OCI-LY1 (cell line): ENCODE measurements at regions not wholly inside any gene's neighbourhood (a gene's known extent, or its start where the extent isn't known, plus 50 kb on each side); places are given as distances from the start of the nearest gene placed in this dataset.

ENCODE experiments used
- H2AFZ ChIP-seq: fragments of 200-600 bp; sonication (generic), shearing (Covaris generic); 2 replicates; pipeline ENCODE4 v1.6.0; 2014; ENCODE audit warnings: antibody characterized with exemption, mild to moderate bottlenecking, low read length
- H3F3A ChIP-seq: fragments of 200-600 bp; sonication (generic), shearing (Covaris generic); 2 replicates; pipeline ENCODE4 v1.6.0; 2014; ENCODE audit warnings: mild to moderate bottlenecking, antibody characterized with exemption, low read length, moderate library complexity; ENCODE audit not compliant: insufficient read depth
- H3K27ac ChIP-seq: fragments of 200-600 bp; sonication (generic); 2 replicates; pipeline ENCODE4 v1.5.1; 2014; ENCODE audit warnings: low read length, mixed run types, mild to moderate bottlenecking, low read depth; ENCODE audit not compliant: poor library complexity, severe bottlenecking
- H3K27me3 ChIP-seq: fragments of 200-600 bp; sonication (generic); 2 replicates; pipeline ENCODE4 v1.6.0; 2014; ENCODE audit warnings: antibody characterized with exemption, mild to moderate bottlenecking, low read length, moderate library complexity; ENCODE audit not compliant: insufficient read depth
- H3K36me3 ChIP-seq: fragments of 200-600 bp; sonication (generic); 2 replicates; pipeline ENCODE4 v1.6.1; 2014; ENCODE audit warnings: mild to moderate bottlenecking, antibody characterized with exemption, low read length, moderate library complexity, mixed read lengths; ENCODE audit not compliant: insufficient read depth
- H3K4me1 ChIP-seq: fragments of 200-600 bp; sonication (generic); 2 replicates; pipeline ENCODE4 v1.5.1; 2014; ENCODE audit warnings: mild to moderate bottlenecking, low read length, moderate library complexity; ENCODE audit not compliant: insufficient read depth, severe bottlenecking
- H3K4me2 ChIP-seq: fragments of 200-600 bp; sonication (generic), shearing (Covaris generic); 2 replicates; pipeline ENCODE4 v1.6.1; 2014; ENCODE audit warnings: low read length
- H3K4me3 ChIP-seq: fragments of 200-600 bp; sonication (generic); 2 replicates; pipeline ENCODE4 v1.5.1; 2014; ENCODE audit warnings: low read length, low read depth, mild to moderate bottlenecking, mixed read lengths; ENCODE audit not compliant: poor library complexity, severe bottlenecking
- H3K79me2 ChIP-seq: fragments of 200-600 bp; shearing (Covaris generic); 2 replicates; pipeline ENCODE4 v1.6.1; 2016; ENCODE audit warnings: mixed run types, low read length, mixed read lengths; ENCODE audit not compliant: insufficient read depth
- H3K9ac ChIP-seq: fragments of 200-600 bp; sonication (generic), shearing (Covaris generic); 2 replicates; pipeline ENCODE4 v1.6.1; 2014; ENCODE audit warnings: mild to moderate bottlenecking, low read length, mixed read lengths
- H3K9me2 ChIP-seq: fragments of 200-600 bp; sonication (generic), shearing (Covaris generic); 2 replicates; pipeline ENCODE4 v1.6.1; 2014; ENCODE audit warnings: low read depth, mild to moderate bottlenecking, low read length, mixed read lengths
- H3K9me3 ChIP-seq: fragments of 200-600 bp; shearing (Covaris generic); 2 replicates; pipeline ENCODE4 v1.6.1; 2014; ENCODE audit warnings: low read length, mixed read lengths
- H4K20me1 ChIP-seq: fragments of 200-600 bp; sonication (generic), shearing (Covaris generic); 2 replicates; pipeline ENCODE4 v1.6.0; 2016; ENCODE audit warnings: mild to moderate bottlenecking, low read length; ENCODE audit not compliant: insufficient read depth
- CTCF ChIP-seq: fragments of 200-600 bp; sonication (generic), shearing (Covaris generic); IDR thresholded peaks from 2 replicates; pipeline ENCODE4 v1.5.1; 2017; ENCODE audit warnings: mild to moderate bottlenecking, antibody characterized with exemption, low read length, moderate library complexity, mixed read lengths
- EZH2 ChIP-seq: fragments of 200-600 bp; sonication (generic), shearing (Covaris generic); IDR thresholded peaks from 2 replicates; pipeline ENCODE4 v1.8.0; 2017; ENCODE audit warnings: borderline replicate concordance, mixed run types, mild to moderate bottlenecking, antibody characterized with exemption, low read length, moderate library complexity, mixed read lengths

- Histone ChIP-seq H3K4me1 (no peaks in the 10 kb centered on the region), H2AFZ (no peak overlapping the region), H3K9me3 (no peaks in the 10 kb centered on the region), H3K9me2 (no peaks in the 10 kb centered on the region), H4K20me1 (no peaks in the 10 kb centered on the region), H3K36me3 (no peaks in the 10 kb centered on the region), H3K4me3 (no peak overlapping the region), H3K9ac (no peak overlapping the region), H3K79me2 (no peaks in the 10 kb centered on the region), H3K27ac (no peak overlapping the region), H3F3A (no peaks in the 10 kb centered on the region), H3K4me2 (no peak overlapping the region), H3K27me3 (no peaks in the 10 kb centered on the region)
- TF ChIP-seq EZH2 (no peak), CTCF (no peak)
Observed at GRCh38 chr4:13266687-13267086, 217.5 kb downstream of the RAB28 start.

- H3K27me3 ChIP-seq, result no peaks in the 10 kb centered on the region
- no peak overlapping the region for H3K27ac ChIP-seq
- TF ChIP-seq CTCF (no peak), EZH2 (no peak)
- H3K4me1 ChIP-seq, result no peaks in the 10 kb centered on the region
- no peaks in the 10 kb centered on the region for H3K9me2 ChIP-seq
- H3F3A ChIP-seq, result no peaks in the 10 kb centered on the region
- no peak overlapping the region for H3K9ac ChIP-seq
- no peaks in the 10 kb centered on the region for H4K20me1 ChIP-seq
- H2AFZ ChIP-seq, result no peak overlapping the region
- no peak overlapping the region for H3K4me3 ChIP-seq
- no peaks in the 10 kb centered on the region for H3K79me2 ChIP-seq
- H3K36me3 ChIP-seq, result no peaks in the 10 kb centered on the region
- no peaks in the 10 kb centered on the region for H3K9me3 ChIP-seq
- H3K4me2 ChIP-seq, result no peak overlapping the region
Observed at GRCh38 chr4:13263967-13264525, 220.1 kb downstream of the RAB28 start.

DNA sequence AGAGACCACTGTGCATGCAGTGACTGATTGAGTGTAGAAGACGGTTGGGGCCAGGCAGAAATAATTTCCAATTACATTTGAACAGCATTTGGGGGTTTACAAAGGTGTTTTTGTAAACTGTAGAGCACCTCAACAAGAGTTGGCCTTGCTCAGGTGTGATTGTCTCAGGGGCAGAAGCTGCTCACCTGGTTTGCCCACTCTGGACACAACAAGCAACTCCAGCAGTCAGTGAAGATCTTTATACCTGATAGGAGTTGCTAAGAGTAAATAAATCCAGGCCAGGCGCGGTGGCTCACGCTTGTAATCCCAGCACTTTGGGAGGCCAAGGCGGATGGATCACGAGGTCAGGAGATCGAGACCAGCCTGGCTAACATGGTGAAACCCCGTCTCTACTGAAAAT, 221.3 kb downstream of the RAB28 start:
- Histone ChIP-seq H3K27ac (no peak overlapping the region), H4K20me1 (no peaks in the 10 kb centered on the region), H3K4me1 (no peaks in the 10 kb centered on the region), H3K9me3 (no peaks in the 10 kb centered on the region), H3K36me3 (no peaks in the 10 kb centered on the region), H3K27me3 (no peaks in the 10 kb centered on the region), H3K79me2 (no peaks in the 10 kb centered on the region), H3K4me2 (no peak overlapping the region), H3K9ac (no peak overlapping the region), H3K9me2 (no peaks in the 10 kb centered on the region), H3F3A (no peaks in the 10 kb centered on the region), H3K4me3 (no peak overlapping the region), H2AFZ (no peak overlapping the region)
- TF ChIP-seq EZH2 (no peak), CTCF (no peak)
